ENCODE measurements at regions not wholly inside any gene's neighbourhood (a gene's known extent, or its start where the extent isn't known, plus 50 kb on each side); places are given as distances from the start of the nearest gene placed in this dataset.

DNA sequence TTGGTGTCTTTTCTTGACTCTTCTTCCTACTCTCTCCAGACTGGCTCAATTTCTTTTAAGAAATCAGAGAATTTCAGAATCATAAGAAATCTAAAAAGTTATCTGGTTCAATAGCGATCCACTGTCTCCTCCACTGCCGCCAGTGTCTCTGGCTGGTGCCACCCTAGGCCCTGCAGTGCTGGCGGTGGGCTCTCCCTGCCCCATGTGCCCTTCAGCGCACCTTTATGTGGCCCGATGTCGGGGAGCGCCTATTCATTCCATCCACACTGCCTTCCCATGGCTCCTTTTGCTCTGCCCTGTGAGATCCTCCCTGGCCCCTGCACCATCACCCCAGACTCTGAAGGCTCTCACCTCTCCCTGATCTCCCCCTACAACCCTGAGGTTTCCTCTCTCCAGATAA lies 62.8 kb downstream of the TBXT start:
- TF ChIP-seq ELF4 (IDR thresholded peaks at IDR 0.05) (no peak), BHLHE40 (IDR thresholded peaks at IDR 0.05; ENCODE audit: borderline replicate concordance) (no peak), TARDBP (IDR thresholded peaks at IDR 0.05) (no peak), SP1 (IDR thresholded peaks at IDR 0.05) (no peak), FOXA1 (IDR thresholded peaks at IDR 0.05) (no peak), FOXM1 (IDR thresholded peaks at IDR 0.05; ENCODE audit: borderline replicate concordance) (no peak), CTBP1 (IDR thresholded peaks at IDR 0.05; ENCODE audit: borderline replicate concordance) (no peak), SUZ12 (IDR thresholded peaks at IDR 0.05) (no peak)
- TF ChIP-seq, protein P1, sequence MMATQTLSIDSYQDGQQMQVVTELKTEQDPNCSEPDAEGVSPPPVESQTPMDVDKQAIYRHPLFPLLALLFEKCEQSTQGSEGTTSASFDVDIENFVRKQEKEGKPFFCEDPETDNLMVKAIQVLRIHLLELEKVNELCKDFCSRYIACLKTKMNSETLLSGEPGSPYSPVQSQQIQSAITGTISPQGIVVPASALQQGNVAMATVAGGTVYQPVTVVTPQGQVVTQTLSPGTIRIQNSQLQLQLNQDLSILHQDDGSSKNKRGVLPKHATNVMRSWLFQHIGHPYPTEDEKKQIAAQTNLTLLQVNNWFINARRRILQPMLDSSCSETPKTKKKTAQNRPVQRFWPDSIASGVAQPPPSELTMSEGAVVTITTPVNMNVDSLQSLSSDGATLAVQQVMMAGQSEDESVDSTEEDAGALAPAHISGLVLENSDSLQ (IDR thresholded peaks at IDR 0.05), result no peak

Measured in HEK293T (cell line).